Activated CD4-positive, alpha-beta T cell treated with anti-CD3 and anti-CD28 coated beads, Interleukin-2, amount 10 ng/mL, durations not matched to agents 7 days and 5 days (primary cell): ENCODE measurements at regions not wholly inside any gene's neighbourhood (a gene's known extent, or its start where the extent isn't known, plus 50 kb on each side); places are given as distances from the start of the nearest gene placed in this dataset.
A peak's percentile ranks its signal among the peaks of the same experiment; 100 is the strongest.
"Not testable (repeated sequence)": the region's sequence is repeated elsewhere in the genome, so short reads cannot be mapped to it uniquely, and the experiment has no call there.

ENCODE experiments used
- CTCF ChIA-PET: fragments of 350-600 bp; sonication (Branson Sonifier 250); formaldehyde crosslinking; loops from one replicate; lab custom pipeline; 2021; ENCODE audit warnings: antibody characterized with exemption; lab: Charles Lee
- POLR2A ChIA-PET: fragments of 350-600 bp; sonication (Branson Sonifier 250); formaldehyde crosslinking; loops from one replicate; lab custom pipeline; 2021; ENCODE audit warnings: antibody characterized with exemption; lab: Charles Lee
- DNase-seq: peaks from one replicate; pipeline ENCODE4 v3.0.0-alpha.2; 2020
- H3K27ac Mint-ChIP-seq: one replicate; pipeline ENCODE4 v1.8.0; 2021; ENCODE audit warnings: mild to moderate bottlenecking, moderate library complexity, mixed read lengths
- H3K27me3 Mint-ChIP-seq: one replicate; pipeline ENCODE4 v1.8.0; 2021; ENCODE audit warnings: mixed read lengths
- H3K36me3 Mint-ChIP-seq: one replicate; pipeline ENCODE4 v1.8.0; 2021; ENCODE audit warnings: low read depth, mixed read lengths
- H3K4me1 Mint-ChIP-seq: one replicate; pipeline ENCODE4 v1.8.0; 2021; ENCODE audit warnings: mixed read lengths
- H3K4me3 Mint-ChIP-seq: one replicate; pipeline ENCODE4 v1.8.0; 2021; ENCODE audit warnings: mild to moderate bottlenecking, moderate library complexity, mixed read lengths
- H3K9me3 Mint-ChIP-seq: one replicate; pipeline ENCODE4 v1.8.0; 2021; ENCODE audit warnings: mixed read lengths

DNA sequence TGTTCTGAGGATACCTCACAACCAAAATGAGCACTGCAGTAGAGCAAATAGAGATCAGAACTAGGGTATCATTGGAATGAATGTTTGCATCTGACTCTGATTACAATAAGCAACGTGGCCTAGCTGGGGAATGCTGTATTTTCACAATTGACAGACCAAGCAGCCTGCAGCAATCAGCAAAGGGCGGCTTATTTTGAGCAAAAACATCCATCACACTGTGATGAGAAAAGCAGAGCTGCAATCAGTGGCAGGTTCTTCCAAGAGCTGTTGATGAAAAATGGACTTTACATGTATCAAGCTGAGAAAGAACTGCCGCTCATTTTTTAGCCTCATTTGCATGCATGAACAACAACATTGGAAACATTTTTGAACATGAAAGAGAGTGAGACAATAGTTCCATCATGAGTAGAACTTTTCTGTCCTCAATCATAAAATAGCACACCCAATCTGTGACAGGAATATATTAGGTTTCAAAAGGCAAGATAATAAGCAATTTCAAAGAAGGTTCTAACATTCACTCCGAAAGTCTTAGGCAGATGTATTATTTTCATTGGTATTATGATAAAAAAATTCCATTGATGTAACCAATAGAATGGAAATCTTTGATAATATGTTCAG, 249.7 kb upstream of the FBXO33 start:
- peaks cover 3% of the 10 kb centered on the region for H3K9me3 Mint-ChIP-seq
- no peaks in the 10 kb centered on the region for H3K27me3 Mint-ChIP-seq
- no peak overlapping the region for H3K4me3 Mint-ChIP-seq
- ChIA-PET POLR2A (no interaction called here), CTCF (no interaction called here)
- no peak for DNase-seq
- no peaks in the 10 kb centered on the region for H3K36me3 Mint-ChIP-seq
- no peaks in the 10 kb centered on the region for H3K4me1 Mint-ChIP-seq
- no peak overlapping the region for H3K27ac Mint-ChIP-seq

DNA sequence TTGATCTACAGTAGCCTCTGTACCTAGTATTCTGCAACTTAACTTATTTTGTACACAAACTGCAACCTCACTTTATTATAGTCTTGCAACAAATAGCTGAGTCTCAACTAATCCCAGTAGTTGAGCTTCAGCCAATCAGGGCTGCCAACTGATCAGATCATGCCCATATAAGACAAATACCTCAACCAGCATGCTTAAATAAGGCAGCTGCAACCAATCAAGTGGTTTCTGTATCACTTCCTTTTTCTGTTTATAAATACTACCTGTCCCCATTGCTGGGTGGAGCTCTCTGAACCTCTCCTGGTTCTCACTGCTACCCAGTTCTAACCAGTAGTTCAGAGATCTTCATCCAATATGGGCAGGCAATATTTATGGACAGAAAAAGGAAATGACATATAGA, 248.5 kb upstream of the FBXO33 start:
- POLR2A ChIA-PET: no interaction called here
- Mint-ChIP-seq H3K27ac (no peak overlapping the region), H3K9me3 (peaks cover 3% of the 10 kb centered on the region), H3K4me1 (no peaks in the 10 kb centered on the region), H3K4me3 (no peak overlapping the region), H3K36me3 (no peaks in the 10 kb centered on the region), H3K27me3 (no peaks in the 10 kb centered on the region)
- CTCF ChIA-PET: no interaction called here
- no peak for DNase-seq

DNA sequence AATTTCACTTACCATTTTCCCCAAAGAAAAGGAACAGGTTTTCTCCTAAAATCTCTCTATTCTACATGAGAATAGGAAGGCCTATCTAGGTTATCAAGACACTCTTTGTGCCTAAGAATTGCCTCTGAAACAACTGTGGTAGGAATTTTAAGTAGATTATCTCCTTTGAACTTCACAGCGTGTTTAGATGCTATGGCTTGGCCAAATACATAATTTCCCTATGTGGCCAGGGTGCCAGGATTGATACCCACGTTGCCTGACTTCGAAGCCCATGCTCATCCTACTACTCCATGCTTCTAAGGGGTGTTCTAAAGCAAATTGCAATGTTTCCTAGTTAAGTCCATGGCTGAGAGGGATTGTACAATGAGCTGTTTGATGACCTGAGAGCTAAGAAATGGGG, 241.5 kb upstream of the FBXO33 start:
- Mint-ChIP-seq H3K9me3 (no peaks in the 10 kb centered on the region), H3K36me3 (no peaks in the 10 kb centered on the region), H3K4me3 (no peak overlapping the region), H3K27me3 (no peaks in the 10 kb centered on the region), H3K4me1 (peaks cover under 1% of the 10 kb centered on the region), H3K27ac (no peak overlapping the region)
- no peak for DNase-seq
- CTCF ChIA-PET: no interaction called here
- POLR2A ChIA-PET: no interaction called here

DNA sequence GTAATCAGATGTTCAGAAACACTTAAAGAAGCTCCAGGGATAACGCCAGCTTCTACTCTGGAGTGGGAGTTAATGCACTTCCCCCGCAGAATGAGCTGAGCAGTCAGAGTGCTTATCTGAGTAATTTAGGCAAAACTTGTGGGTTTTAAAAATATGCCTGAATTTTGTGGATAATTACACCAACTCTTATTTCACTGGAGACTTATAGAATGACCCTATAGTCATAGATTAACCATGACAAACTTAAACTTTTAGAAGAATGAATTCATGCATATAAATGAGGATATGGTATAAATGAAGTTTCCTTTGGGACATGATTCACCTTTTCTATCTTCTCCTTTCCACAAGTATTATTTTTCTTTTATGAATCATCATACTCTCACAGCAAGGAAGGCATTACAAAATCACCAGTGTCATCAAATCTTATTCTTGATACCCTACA, 241.1 kb upstream of the FBXO33 start:
- no peak overlapping the region for H3K27ac Mint-ChIP-seq
- POLR2A ChIA-PET: no interaction called here
- H3K9me3 Mint-ChIP-seq: no peaks in the 10 kb centered on the region
- no peaks in the 10 kb centered on the region for H3K36me3 Mint-ChIP-seq
- no peak overlapping the region for H3K4me3 Mint-ChIP-seq
- CTCF ChIA-PET: no interaction called here
- no peak for DNase-seq
- H3K4me1 Mint-ChIP-seq: peaks cover 5% of the 10 kb centered on the region
- no peaks in the 10 kb centered on the region for H3K27me3 Mint-ChIP-seq

DNA sequence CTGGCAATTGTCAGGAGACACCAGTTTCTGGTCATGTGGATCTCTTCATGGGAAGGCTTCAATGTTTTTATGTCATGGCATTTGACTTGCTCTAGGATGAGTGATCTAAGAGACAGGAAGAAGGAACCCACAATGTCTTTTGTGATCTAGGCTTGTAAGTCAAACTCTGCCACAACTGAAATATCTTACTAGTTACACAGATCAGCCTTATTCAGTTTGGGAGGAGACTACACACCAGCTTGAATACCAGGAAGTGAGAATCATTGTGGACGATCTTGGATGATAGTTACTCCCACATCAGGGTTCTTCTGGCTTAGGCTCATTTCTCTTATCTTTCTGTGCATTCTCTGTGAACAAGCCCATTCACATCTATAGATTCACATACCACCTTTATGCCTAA, 236.2 kb upstream of the FBXO33 start:
- H3K4me3 Mint-ChIP-seq: no peak overlapping the region
- no peak overlapping the region for H3K27ac Mint-ChIP-seq
- no peaks in the 10 kb centered on the region for H3K36me3 Mint-ChIP-seq
- CTCF ChIA-PET: no interaction called here
- no peak for DNase-seq
- no peaks in the 10 kb centered on the region for H3K27me3 Mint-ChIP-seq
- peaks cover 6% of the 10 kb centered on the region for H3K4me1 Mint-ChIP-seq
- H3K9me3 Mint-ChIP-seq: no peaks in the 10 kb centered on the region
- POLR2A ChIA-PET: no interaction called here

DNA sequence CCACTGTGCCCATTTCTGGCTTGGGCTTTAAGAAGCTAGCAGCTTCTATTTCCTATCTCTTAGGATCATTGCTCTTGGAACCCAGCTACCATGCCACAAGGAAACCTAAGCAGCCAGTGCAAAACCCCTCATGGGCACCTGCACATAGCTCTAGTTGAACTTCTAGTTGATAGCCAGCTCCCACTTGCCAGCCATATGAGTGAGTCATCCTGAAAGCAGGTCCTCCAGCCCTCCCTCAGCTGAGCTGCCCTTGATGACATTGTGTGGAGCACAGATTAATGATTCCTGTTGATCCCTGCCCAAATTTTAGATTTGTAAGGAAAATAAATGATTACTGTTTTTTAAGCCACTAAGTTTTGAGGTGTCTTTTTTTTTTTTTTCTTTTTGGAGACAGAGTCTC, 234.2 kb upstream of the FBXO33 start:
- no peaks in the 10 kb centered on the region for H3K27me3 Mint-ChIP-seq
- DNase-seq: no peak
- peaks cover 2% of the 10 kb centered on the region for H3K9me3 Mint-ChIP-seq
- H3K4me1 Mint-ChIP-seq: peaks cover 6% of the 10 kb centered on the region
- H3K4me3 Mint-ChIP-seq: no peak overlapping the region
- H3K36me3 Mint-ChIP-seq: no peaks in the 10 kb centered on the region
- CTCF ChIA-PET: no interaction called here
- POLR2A ChIA-PET: no interaction called here
- H3K27ac Mint-ChIP-seq: no peak overlapping the region

DNA sequence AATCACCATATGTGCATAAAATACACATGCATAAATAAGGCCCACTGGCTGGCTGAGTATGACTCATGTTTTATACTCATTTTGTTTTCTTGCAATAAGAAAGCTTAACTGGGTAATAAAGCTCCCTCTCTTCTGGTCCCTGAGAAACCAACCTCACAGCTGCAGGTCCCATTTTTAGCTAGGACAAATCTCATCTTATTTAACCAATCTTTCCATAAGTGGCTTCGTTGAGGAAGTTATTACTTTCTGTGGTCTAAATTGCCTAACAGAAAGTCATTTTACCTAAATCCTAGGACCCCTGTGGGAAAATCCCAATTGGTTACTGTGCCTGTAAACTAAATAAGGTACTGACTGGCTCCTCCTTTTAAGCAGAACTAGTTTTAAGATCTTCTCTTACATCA, 232.8 kb upstream of the FBXO33 start:
- H3K27ac Mint-ChIP-seq: no peak overlapping the region
- peaks cover 2% of the 10 kb centered on the region for H3K9me3 Mint-ChIP-seq
- no peaks in the 10 kb centered on the region for H3K27me3 Mint-ChIP-seq
- peaks cover 6% of the 10 kb centered on the region for H3K4me1 Mint-ChIP-seq
- no peak overlapping the region for H3K4me3 Mint-ChIP-seq
- no peak for DNase-seq
- no peaks in the 10 kb centered on the region for H3K36me3 Mint-ChIP-seq
- ChIA-PET POLR2A (no interaction called here), CTCF (no interaction called here)

DNA sequence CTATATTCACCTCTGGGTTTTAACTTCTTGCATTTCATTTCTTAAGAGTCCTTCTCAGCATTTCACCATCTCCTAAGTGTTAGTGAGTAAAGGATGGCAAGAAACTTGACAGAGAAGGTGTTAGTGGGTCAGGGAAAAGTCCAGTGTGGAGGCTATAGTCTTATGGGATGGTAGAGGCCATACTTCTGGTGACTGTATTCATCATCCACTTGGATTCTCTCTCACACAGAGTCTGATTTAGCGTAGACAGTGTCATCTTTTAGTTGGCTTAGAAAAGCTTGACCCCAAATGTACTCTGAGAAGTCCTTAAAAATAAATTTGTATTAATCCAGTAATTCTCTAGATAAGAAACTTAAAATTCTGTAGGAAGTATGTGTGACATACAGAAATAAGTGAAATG, 232.4 kb upstream of the FBXO33 start:
- Mint-ChIP-seq H3K4me3 (no peak overlapping the region), H3K27me3 (no peaks in the 10 kb centered on the region), H3K36me3 (no peaks in the 10 kb centered on the region), H3K9me3 (peaks cover 2% of the 10 kb centered on the region), H3K4me1 (peaks cover 6% of the 10 kb centered on the region), H3K27ac (no peak overlapping the region)
- CTCF ChIA-PET: no interaction called here
- POLR2A ChIA-PET: no interaction called here
- no peak for DNase-seq

DNA sequence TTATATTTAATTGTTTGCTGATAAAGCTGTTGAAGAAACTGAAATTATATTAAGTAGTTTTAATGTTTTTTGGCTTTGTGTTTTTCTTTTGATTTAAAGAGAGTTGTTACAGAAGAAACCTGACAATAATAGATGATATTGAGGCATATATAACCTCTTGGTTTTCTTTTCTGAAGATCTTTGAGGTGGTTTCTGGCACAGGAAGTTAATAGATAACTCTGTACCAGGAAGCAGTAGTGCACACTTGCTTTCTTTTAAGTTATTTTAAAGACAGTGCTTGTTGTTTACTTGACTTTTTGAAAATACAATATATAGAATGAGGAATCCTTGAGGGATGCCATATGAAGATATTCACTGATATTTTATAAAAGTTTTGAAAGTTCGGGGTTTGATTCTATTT, 209.0 kb upstream of the FBXO33 start:
- no peak for DNase-seq
- Mint-ChIP-seq H3K4me3 (peak overlapping the region; percentile 10), H3K36me3 (no peaks in the 10 kb centered on the region), H3K27me3 (no peaks in the 10 kb centered on the region), H3K9me3 (peaks cover 11% of the 10 kb centered on the region), H3K4me1 (peaks cover 5% of the 10 kb centered on the region), H3K27ac (peak overlapping the region; percentile 82)
- CTCF ChIA-PET: no interaction called here
- POLR2A ChIA-PET: no interaction called here

DNA sequence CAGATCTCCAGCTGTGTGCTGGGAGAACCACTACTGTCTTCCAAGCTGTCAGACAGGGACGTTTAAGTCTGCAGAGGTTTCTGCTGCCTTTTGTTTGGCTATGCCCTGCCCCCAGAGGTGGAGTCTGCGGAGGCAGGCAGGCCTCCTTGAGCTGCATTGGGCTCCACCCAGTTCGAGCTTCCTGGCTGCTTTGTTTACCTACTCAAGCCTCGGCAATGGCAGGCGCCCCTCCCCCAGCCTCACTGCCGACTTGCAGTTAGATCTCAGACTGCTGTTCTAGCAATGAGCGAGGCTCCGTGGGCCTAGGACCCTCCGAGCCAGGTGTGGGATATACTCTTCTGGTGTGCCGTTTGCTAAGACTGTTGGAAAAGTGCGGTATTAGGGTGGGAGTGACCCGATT, 206.8 kb upstream of the FBXO33 start:
- H3K36me3 Mint-ChIP-seq, H3K4me1 Mint-ChIP-seq, H3K9me3 Mint-ChIP-seq, H3K27me3 Mint-ChIP-seq, DNase-seq, H3K27ac Mint-ChIP-seq, POLR2A ChIA-PET, H3K4me3 Mint-ChIP-seq, CTCF ChIA-PET: not testable (repeated sequence)

DNA sequence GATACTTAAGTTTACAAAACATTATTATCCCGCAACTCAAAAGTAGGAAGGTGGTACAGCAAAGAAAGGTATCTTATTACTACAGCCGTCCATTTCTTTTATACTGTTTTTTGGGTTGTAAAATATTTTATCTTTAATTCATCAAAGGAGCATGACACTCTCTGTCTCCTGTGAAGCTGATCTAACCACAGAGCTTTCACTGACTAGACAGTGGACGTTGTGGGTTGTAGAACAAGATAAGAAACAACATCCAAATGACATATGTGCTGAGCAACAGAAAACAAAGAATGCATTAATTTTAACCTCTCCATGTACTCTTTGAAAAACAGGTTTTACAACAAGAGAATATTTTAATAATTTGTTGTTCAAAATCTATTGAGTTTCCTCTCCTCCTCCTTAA, 195.9 kb upstream of the FBXO33 start:
- Mint-ChIP-seq H3K27ac (no peak overlapping the region), H3K4me1 (peaks cover 1% of the 10 kb centered on the region), H3K36me3 (no peaks in the 10 kb centered on the region), H3K4me3 (no peak overlapping the region), H3K9me3 (peaks cover 2% of the 10 kb centered on the region), H3K27me3 (no peaks in the 10 kb centered on the region)
- ChIA-PET CTCF (no interaction called here), POLR2A (no interaction called here)
- DNase-seq: no peak

DNA sequence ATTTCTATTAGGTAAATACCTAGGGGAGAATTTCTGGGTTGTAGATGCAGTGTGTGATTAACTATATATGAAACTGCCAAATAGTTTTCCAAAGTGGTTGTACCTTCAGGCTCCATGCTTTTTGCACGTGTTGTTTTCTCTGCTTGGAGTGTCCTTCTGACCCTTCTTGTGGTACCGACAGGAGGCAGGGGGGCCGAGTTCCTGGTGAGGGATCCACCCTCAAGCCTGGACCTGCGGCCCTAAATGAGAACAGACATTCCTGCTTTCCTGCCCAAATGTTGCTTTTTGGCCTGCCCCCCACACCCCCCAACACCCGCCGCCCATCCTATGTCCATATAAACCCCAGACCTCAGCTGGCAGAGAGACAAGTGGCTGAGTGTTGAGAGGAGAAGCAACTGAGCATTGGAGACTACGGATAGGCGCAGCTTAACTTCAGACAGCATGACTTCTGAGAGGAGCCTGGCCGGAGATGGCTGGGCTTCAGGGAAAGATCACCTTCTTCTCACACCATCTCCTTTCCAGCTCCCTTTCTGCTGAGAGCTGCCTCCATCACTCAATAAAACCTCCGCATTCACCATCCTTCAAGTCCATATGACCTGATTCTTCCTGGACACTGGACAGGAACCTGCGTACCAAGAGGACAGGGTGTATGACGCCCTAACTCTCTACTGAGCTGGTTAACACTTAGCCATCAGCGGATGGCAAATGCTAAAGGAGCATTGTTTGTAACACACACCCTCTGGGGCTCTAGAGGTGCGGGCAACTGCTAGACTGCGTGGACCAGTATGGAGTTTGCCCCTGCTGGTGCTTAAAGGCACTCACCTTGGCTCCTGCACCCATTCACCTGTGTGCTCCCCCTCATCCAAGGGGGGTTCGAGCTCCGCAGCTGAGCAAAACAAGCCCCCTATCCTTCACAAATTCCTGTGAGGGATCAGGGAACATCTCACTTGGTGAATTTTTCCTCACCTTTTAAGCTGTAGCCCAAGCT, 194.7 kb upstream of the FBXO33 start:
- H3K4me1 Mint-ChIP-seq: peaks cover 1% of the 10 kb centered on the region
- H3K27ac Mint-ChIP-seq: no peak overlapping the region
- no peak overlapping the region for H3K4me3 Mint-ChIP-seq
- H3K9me3 Mint-ChIP-seq: peaks cover 9% of the 10 kb centered on the region
- no peaks in the 10 kb centered on the region for H3K27me3 Mint-ChIP-seq
- CTCF ChIA-PET: interaction anchor here (0.8 kb wide), 1 partner anchor 163 kb away, joined by 5 read pairs; no protein-coding TSS in a partner anchor
- POLR2A ChIA-PET: no interaction called here
- no peaks in the 10 kb centered on the region for H3K36me3 Mint-ChIP-seq
- DNase-seq: no peak

DNA sequence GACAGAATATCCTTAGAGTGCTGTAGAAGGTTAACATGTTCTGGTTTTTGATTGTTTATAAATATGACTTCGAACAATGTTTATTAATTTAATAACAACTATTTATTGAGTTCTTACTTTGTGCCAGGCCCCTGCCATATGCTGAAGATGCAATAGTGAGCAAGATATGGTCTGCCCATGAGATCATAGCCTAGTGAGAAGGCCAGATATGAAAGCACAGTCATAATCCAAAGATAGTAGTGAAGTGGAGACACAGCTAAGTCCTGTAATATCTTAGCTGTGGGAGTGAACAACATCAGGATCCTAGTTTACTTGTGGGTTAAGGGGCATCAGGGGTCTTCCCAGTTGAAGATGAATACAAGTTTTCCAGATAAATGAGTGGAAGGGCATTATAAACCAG, 189.4 kb upstream of the FBXO33 start:
- DNase-seq: no peak
- Mint-ChIP-seq H3K4me3 (no peak overlapping the region), H3K27me3 (no peaks in the 10 kb centered on the region), H3K36me3 (no peaks in the 10 kb centered on the region), H3K4me1 (no peaks in the 10 kb centered on the region), H3K9me3 (peaks cover 17% of the 10 kb centered on the region), H3K27ac (no peak overlapping the region)
- ChIA-PET POLR2A (no interaction called here), CTCF (no interaction called here)
